ELF-1 (cell line): ENCODE measurements at regions not wholly inside any gene's neighbourhood (a gene's known extent, or its start where the extent isn't known, plus 50 kb on each side); places are given as distances from the start of the nearest gene placed in this dataset.

Experiments
- DNase-seq: peaks from one replicate; pipeline ENCODE4 v3.0.0-alpha.2; 2016; ENCODE audit warnings: low read depth, low spot score

- DNase-seq: no peak
These were observed 196.7 kb downstream of the TRIM29 start for GRCh38 chr11:119941171-119941570.

GRCh38 chr11:119940401-119940976 is 197.4 kb downstream of the TRIM29 start:
- no peak for DNase-seq

DNA sequence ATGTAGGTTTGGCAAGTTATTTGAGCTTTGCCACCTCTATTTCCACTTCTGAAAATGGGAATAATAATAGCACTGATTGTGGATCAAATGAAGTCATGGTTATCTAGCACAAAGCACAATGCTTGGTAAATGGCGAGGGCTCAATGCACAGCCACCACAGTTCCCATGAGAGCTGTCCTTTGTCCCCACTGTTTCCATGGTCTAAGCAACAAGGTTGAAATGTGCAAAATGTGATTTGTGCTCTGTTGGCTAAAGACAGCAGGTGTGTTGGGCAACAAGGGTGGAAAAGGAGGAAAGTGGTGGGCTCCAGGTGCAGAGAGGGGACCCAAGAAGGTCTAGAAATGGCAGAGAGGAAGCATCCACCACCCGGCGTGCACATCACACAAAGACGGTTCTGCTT is 200.5 kb downstream of the TRIM29 start:
- no peak for DNase-seq

DNA sequence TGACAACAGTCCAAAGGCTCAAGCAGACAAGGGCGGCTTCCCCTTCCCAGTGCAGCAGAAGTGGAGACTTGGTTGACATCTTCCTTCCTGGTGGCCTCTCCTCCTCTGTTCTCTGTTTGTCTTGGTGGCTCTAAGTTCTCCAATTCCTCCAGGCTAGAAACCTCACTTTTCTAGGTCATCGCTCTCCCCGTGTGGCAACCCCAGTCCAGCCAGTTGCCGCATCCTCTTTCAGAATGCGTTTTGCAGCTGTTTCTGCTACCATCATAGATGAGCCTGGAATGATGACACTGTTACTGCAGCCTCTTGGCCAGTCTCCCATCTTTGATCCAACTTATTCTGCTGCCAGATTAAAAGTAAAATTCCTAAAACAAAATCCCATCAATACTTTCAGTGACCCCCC is 201.5 kb downstream of the TRIM29 start:
- no peak for DNase-seq

- DNase-seq: no peak
These were observed 202.5 kb downstream of the TRIM29 start for GRCh38 chr11:119935349-119935925.

- no peak for DNase-seq
These were observed 203.0 kb downstream of the TRIM29 start for GRCh38 chr11:119934866-119935265.

DNA sequence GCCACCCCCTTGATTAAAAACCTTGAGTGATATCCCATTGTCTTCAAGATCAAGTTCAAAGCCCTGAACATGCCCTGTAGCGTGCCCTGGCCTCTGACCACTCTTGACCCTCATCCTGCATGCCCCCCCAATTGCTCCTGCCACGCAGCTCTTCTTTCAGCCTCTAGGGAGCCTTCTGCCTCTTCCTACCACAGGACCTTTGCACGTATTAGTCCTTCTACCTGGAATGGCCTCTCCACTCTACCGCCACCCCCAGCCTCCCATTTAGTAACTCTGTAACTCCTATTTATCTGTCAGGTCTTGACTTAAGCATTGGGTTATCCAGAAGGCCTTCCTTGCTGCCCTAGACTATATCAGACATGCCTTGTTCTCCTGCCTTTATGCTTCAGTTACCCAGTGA is 203.6 kb downstream of the TRIM29 start:
- DNase-seq: no peak

GRCh38 chr11:119933584-119933983 is 204.3 kb downstream of the TRIM29 start:
- DNase-seq: peak; percentile 60

DNA sequence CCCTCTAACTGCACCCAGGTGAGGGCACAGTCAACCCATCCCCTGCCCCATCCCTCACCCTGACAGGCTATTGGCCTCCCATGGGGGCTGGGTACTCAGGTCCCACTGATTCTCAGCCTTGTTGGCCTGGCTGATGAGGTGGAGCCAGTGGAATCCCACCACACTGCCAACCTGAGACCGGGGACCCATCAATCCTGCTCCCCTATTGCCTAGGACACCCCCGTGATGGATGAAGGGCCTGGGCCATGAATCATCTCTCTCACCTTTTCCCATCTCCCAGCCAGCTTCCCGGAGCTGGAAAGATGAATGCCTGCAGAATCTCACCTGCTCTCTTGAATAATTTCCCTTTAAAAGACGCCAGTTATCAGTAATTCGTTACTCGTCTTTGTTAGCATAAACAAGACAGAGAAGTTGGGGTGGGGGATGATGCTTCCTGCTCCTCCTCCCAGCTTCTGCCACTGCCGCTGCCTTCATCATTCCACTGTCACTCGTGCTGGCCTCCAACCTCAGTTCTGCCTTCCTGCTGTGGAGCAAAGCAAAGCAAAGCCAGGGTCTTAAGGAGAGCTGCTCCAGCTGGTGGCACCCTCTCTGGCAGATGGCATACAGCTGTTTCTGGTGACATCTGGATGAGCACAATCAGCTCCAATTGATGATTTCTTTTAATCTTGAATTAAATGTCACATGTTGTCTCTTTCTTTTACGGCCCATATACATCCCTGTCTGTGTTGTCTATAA is 204.0 kb upstream of the NECTIN1 start:
- no peak for DNase-seq

GRCh38 chr11:119928047-119928446 is 199.0 kb upstream of the NECTIN1 start:
- DNase-seq: no peak

GRCh38 chr11:119924017-119924416 is 195.0 kb upstream of the NECTIN1 start:
- DNase-seq: no peak

DNA sequence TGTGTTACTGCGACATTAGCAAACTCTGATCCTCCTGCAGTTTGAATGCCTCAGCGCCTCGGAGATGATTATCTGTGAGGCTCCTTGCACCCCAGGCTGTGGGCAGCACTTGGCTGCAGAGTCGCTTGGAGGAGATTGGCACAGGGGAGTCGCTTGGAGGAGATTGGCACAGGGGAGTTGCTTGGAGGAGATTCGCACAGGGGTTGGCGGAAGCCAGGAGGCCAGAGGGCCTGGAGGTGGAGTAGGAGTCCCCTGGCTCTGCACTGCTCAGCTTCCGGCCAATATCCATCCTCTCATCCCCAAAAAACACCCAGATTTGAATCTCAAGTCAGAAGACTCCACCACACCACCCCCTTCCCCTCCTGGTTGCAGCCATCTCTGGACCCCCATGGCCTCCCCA is 192.6 kb upstream of the NECTIN1 start:
- no peak for DNase-seq

GRCh38 chr11:119920666-119921387 is 191.8 kb upstream of the NECTIN1 start:
- DNase-seq: no peak

- no peak for DNase-seq
These were observed 190.7 kb upstream of the NECTIN1 start for GRCh38 chr11:119919656-119920055.

DNA sequence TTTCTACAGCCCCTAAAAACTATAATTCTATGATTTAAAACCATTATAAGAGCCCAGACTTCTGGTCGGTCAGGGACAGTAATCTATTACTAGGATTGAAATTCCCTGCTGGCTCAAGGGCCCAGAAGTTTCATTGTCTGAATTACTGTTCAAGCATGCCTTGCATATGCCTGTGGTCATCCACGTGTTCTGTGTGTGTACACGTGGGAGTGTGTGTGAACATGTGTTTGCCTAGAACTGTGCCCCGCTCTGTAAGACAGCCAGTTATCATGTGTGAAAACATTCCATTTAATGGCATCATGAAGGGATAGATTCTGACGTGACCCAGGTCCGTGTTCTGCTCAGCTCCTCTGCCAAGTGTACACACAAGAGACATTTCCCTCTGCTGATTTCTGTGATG is 189.3 kb upstream of the NECTIN1 start:
- no peak for DNase-seq

DNA sequence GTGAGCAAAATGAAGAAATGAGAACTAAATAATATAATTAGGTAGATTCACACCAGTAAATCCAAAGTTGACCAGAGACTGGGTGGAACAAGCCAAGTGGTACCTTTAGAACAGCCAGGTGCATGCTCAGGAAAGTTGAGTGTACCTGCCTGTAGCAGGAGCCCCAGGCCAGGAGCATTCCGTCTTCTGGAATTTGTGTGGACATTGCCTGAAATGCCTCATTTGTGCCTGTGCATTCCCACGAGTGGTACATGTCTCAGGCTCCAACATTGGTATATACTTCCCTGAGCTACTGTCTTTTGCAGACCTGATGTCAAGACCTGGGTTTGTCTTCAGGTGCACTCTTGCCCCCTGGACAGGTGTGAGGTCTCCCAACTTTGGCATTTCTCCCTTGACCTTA is 187.6 kb upstream of the NECTIN1 start:
- no peak for DNase-seq

- no peak for DNase-seq
These were observed 183.2 kb upstream of the NECTIN1 start for GRCh38 chr11:119912229-119912628.

GRCh38 chr11:119910650-119911049 is 181.7 kb upstream of the NECTIN1 start:
- DNase-seq: no peak

DNA sequence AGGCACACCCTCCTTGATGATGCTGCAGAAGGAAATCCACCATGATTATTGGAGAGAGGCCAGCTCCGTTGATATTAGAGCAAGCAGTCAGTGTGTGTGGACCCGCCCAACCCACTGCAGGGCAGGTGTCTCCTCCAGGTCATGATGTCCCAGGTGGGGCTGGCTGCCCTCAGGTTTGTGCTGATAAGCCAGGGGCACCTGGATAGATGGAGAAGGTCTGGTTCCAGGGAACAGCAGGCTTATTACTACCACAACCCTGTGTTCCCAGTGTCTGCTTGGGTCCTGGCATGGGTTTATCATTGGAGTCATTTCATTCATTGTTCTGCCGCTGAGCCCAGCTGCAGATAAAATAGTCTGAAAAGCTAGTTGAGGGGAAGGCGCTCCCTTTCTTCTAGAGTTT is 181.1 kb upstream of the NECTIN1 start:
- no peak for DNase-seq

GRCh38 chr11:119909495-119909894 is 180.5 kb upstream of the NECTIN1 start:
- no peak for DNase-seq

DNA sequence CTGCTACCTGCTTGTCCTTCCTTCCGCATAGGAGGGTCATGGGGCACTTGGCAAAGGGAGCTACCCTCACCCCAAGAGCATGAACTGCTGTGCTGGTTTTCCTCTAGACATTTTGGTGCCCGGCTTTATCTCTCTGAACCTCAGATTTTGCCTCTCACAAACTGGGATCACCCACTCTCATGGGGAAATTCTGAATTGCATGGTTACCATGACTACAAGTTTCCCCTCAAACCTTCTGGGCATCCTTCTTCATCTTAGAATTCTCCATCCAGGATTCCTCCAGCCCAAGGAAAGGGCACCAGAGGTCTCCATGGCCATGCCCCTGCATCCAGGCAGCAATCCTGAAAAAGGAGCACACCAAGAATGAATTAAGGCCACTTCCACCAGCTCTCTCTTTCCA is 180.1 kb upstream of the NECTIN1 start:
- no peak for DNase-seq

DNA sequence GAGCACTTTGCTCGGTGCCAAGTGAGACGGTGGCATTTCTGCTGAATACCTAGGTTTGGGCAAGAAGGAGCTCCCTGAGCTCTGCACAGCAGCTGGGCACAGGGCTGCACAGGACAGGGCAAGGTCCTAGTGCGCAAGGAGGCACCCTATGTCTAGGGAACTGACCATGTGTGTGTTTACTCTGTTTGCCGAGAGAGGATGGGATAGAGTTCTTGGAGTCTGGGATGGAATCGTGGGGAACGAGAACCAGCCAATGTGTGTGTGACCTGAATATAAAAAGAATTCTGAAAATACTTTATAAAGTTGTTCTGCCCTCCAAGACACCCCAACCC is 179.5 kb upstream of the NECTIN1 start:
- DNase-seq: no peak
